Activated CD4-positive, alpha-beta T cell treated with anti-CD3 and anti-CD28 coated beads, Interleukin-2, amount 10 ng/mL, durations not matched to agents 24 days and 14 days (primary cell): ENCODE measurements at regions not wholly inside any gene's neighbourhood (a gene's known extent, or its start where the extent isn't known, plus 50 kb on each side); places are given as distances from the start of the nearest gene placed in this dataset.
A peak's percentile ranks its signal among the peaks of the same experiment; 100 is the strongest.

Experiments used
- DNase-seq: peaks from one replicate; pipeline ENCODE4 v3.0.0; 2022
- H3K27ac Mint-ChIP-seq: one replicate; pipeline ENCODE4 v1.8.0; 2022; ENCODE audit warnings: mild to moderate bottlenecking, mixed read lengths
- H3K27me3 Mint-ChIP-seq: one replicate; pipeline ENCODE4 v1.8.0; 2022; ENCODE audit warnings: mixed read lengths
- H3K36me3 Mint-ChIP-seq: one replicate; pipeline ENCODE4 v1.8.0; 2022; ENCODE audit warnings: low read depth, mild to moderate bottlenecking, mixed read lengths
- H3K4me1 Mint-ChIP-seq: one replicate; pipeline ENCODE4 v1.8.0; 2021; ENCODE audit warnings: mixed read lengths
- H3K4me3 Mint-ChIP-seq: one replicate; pipeline ENCODE4 v1.8.0; 2022; ENCODE audit warnings: mild to moderate bottlenecking, moderate library complexity, mixed read lengths
- H3K9me3 Mint-ChIP-seq: one replicate; pipeline ENCODE4 v1.8.0; 2021; ENCODE audit warnings: mixed read lengths
- intact Hi-C: fragments of 100-400 bp; cut with micrococcal nuclease; formaldehyde crosslinking; loops from one replicate; pipeline ENCODE4 v1.15.1; 2023

GRCh38 chr16:65305266-65305959 is 183.6 kb upstream of the CDH11 start:
- no peaks in the 10 kb centered on the region for H3K9me3 Mint-ChIP-seq
- no peak for DNase-seq

GRCh38 chr16:65301029-65301428 is 179.2 kb upstream of the CDH11 start:
- H3K9me3 Mint-ChIP-seq = no peaks in the 10 kb centered on the region
- H3K27ac Mint-ChIP-seq = no peak overlapping the region
- no peaks in the 10 kb centered on the region for H3K27me3 Mint-ChIP-seq
- intact Hi-C loops = no loop called here
- DNase-seq = no peak
- no peak overlapping the region for H3K4me3 Mint-ChIP-seq
- no peaks in the 10 kb centered on the region for H3K4me1 Mint-ChIP-seq
- H3K36me3 Mint-ChIP-seq = no peaks in the 10 kb centered on the region

More at GRCh38 chr16:65305266-65305959, 183.6 kb upstream of the CDH11 start:
- intact Hi-C loops = no loop called here
- Mint-ChIP-seq H3K4me1 (no peaks in the 10 kb centered on the region), H3K27ac (no peak overlapping the region), H3K4me3 (no peak overlapping the region), H3K36me3 (no peaks in the 10 kb centered on the region), H3K27me3 (no peaks in the 10 kb centered on the region)

GRCh38 chr16:65297453-65297852 is 175.6 kb upstream of the CDH11 start:
- no peak for DNase-seq
- Mint-ChIP-seq H3K4me1 (no peaks in the 10 kb centered on the region), H3K4me3 (no peak overlapping the region), H3K27ac (no peak overlapping the region), H3K9me3 (peaks cover 4% of the 10 kb centered on the region), H3K27me3 (no peaks in the 10 kb centered on the region), H3K36me3 (no peaks in the 10 kb centered on the region)
- intact Hi-C loops = no loop called here

GRCh38 chr16:65295527-65295926 is 173.7 kb upstream of the CDH11 start:
- Mint-ChIP-seq H3K27ac (no peak overlapping the region), H3K36me3 (no peaks in the 10 kb centered on the region), H3K27me3 (no peaks in the 10 kb centered on the region), H3K4me3 (no peak overlapping the region), H3K4me1 (no peaks in the 10 kb centered on the region), H3K9me3 (peaks cover 4% of the 10 kb centered on the region)
- intact Hi-C loops = no loop called here
- DNase-seq = no peak

- DNase-seq = no peak
- H3K36me3 Mint-ChIP-seq = no peaks in the 10 kb centered on the region
- H3K27me3 Mint-ChIP-seq = no peaks in the 10 kb centered on the region
- intact Hi-C loops = no loop called here
- H3K9me3 Mint-ChIP-seq = peaks cover 4% of the 10 kb centered on the region
- H3K4me1 Mint-ChIP-seq = no peaks in the 10 kb centered on the region
- H3K27ac Mint-ChIP-seq = no peak overlapping the region
- no peak overlapping the region for H3K4me3 Mint-ChIP-seq
Measured at GRCh38 chr16:65294708-65295107, 172.8 kb upstream of the CDH11 start.

GRCh38 chr16:65294165-65294564 is 172.3 kb upstream of the CDH11 start:
- no peak overlapping the region for H3K27ac Mint-ChIP-seq
- intact Hi-C loops = no loop called here
- peaks cover 4% of the 10 kb centered on the region for H3K9me3 Mint-ChIP-seq
- H3K27me3 Mint-ChIP-seq = no peaks in the 10 kb centered on the region
- no peak overlapping the region for H3K4me3 Mint-ChIP-seq
- H3K36me3 Mint-ChIP-seq = no peaks in the 10 kb centered on the region
- no peaks in the 10 kb centered on the region for H3K4me1 Mint-ChIP-seq
- DNase-seq = no peak

GRCh38 chr16:65289022-65289421 is 167.2 kb upstream of the CDH11 start:
- H3K4me1 Mint-ChIP-seq = no peaks in the 10 kb centered on the region
- no peak overlapping the region for H3K27ac Mint-ChIP-seq
- no peaks in the 10 kb centered on the region for H3K9me3 Mint-ChIP-seq
- no peak overlapping the region for H3K4me3 Mint-ChIP-seq
- H3K27me3 Mint-ChIP-seq = no peaks in the 10 kb centered on the region
- intact Hi-C loops = no loop called here
- H3K36me3 Mint-ChIP-seq = no peaks in the 10 kb centered on the region
- DNase-seq = no peak

- H3K36me3 Mint-ChIP-seq = no peaks in the 10 kb centered on the region
- no peak overlapping the region for H3K27ac Mint-ChIP-seq
- no peaks in the 10 kb centered on the region for H3K27me3 Mint-ChIP-seq
- intact Hi-C loops = no loop called here
- no peak for DNase-seq
- H3K4me3 Mint-ChIP-seq = no peak overlapping the region
- no peaks in the 10 kb centered on the region for H3K4me1 Mint-ChIP-seq
- no peaks in the 10 kb centered on the region for H3K9me3 Mint-ChIP-seq
Measured at GRCh38 chr16:65287307-65287706, 165.4 kb upstream of the CDH11 start.

- H3K27ac Mint-ChIP-seq = no peak overlapping the region
Measured at GRCh38 chr16:65285128-65286048, 163.5 kb upstream of the CDH11 start.

GRCh38 chr16:65284626-65285025 is 162.8 kb upstream of the CDH11 start:
- peak; percentile 16 for DNase-seq
- no peak overlapping the region for H3K27ac Mint-ChIP-seq
- no peak overlapping the region for H3K4me3 Mint-ChIP-seq
- H3K4me1 Mint-ChIP-seq = no peaks in the 10 kb centered on the region
- H3K9me3 Mint-ChIP-seq = no peaks in the 10 kb centered on the region
- intact Hi-C loops = no loop called here
- no peaks in the 10 kb centered on the region for H3K27me3 Mint-ChIP-seq
- no peaks in the 10 kb centered on the region for H3K36me3 Mint-ChIP-seq

More at GRCh38 chr16:65285128-65286048, 163.5 kb upstream of the CDH11 start:
- no peaks in the 10 kb centered on the region for H3K4me1 Mint-ChIP-seq
- H3K9me3 Mint-ChIP-seq = no peaks in the 10 kb centered on the region
- H3K4me3 Mint-ChIP-seq = no peak overlapping the region
- H3K27me3 Mint-ChIP-seq = no peaks in the 10 kb centered on the region
- no peak for DNase-seq
- no peaks in the 10 kb centered on the region for H3K36me3 Mint-ChIP-seq
- intact Hi-C loops = no loop called here

GRCh38 chr16:65283181-65283651 is 161.4 kb upstream of the CDH11 start:
- H3K27me3 Mint-ChIP-seq = no peaks in the 10 kb centered on the region
- intact Hi-C loops = no loop called here
- peak; percentile 14 for DNase-seq
- no peaks in the 10 kb centered on the region for H3K36me3 Mint-ChIP-seq
- no peaks in the 10 kb centered on the region for H3K4me1 Mint-ChIP-seq
- H3K4me3 Mint-ChIP-seq = no peak overlapping the region
- no peaks in the 10 kb centered on the region for H3K9me3 Mint-ChIP-seq
- H3K27ac Mint-ChIP-seq = no peak overlapping the region

- H3K27me3 Mint-ChIP-seq = no peaks in the 10 kb centered on the region
- H3K4me3 Mint-ChIP-seq = no peak overlapping the region
- intact Hi-C loops = no loop called here
- H3K36me3 Mint-ChIP-seq = no peaks in the 10 kb centered on the region
- no peak for DNase-seq
- H3K4me1 Mint-ChIP-seq = no peaks in the 10 kb centered on the region
- no peaks in the 10 kb centered on the region for H3K9me3 Mint-ChIP-seq
- no peak overlapping the region for H3K27ac Mint-ChIP-seq
Measured at GRCh38 chr16:65281586-65281985, 159.7 kb upstream of the CDH11 start.

GRCh38 chr16:65280845-65281512 is 159.1 kb upstream of the CDH11 start:
- DNase-seq = no peak
- Mint-ChIP-seq H3K27ac (no peak overlapping the region), H3K9me3 (no peaks in the 10 kb centered on the region), H3K36me3 (no peaks in the 10 kb centered on the region), H3K4me1 (no peaks in the 10 kb centered on the region), H3K4me3 (no peak overlapping the region), H3K27me3 (no peaks in the 10 kb centered on the region)
- intact Hi-C loops = no loop called here

GRCh38 chr16:65279576-65279975 is 157.7 kb upstream of the CDH11 start:
- Mint-ChIP-seq H3K36me3 (no peaks in the 10 kb centered on the region), H3K4me3 (no peak overlapping the region), H3K27me3 (no peaks in the 10 kb centered on the region), H3K27ac (no peak overlapping the region), H3K4me1 (no peaks in the 10 kb centered on the region), H3K9me3 (no peaks in the 10 kb centered on the region)
- DNase-seq = no peak
- intact Hi-C loops = no loop called here
